BE2C (cell line): ENCODE measurements at regions not wholly inside any gene's neighbourhood (a gene's known extent, or its start where the extent isn't known, plus 50 kb on each side); places are given as distances from the start of the nearest gene placed in this dataset.

Experiments used
- DNase-seq: peaks from one replicate; pipeline ENCODE4 v3.0.0-alpha.2; 2020
- H3K27me3 ChIP-seq: fragments of 250-450 bp; sonication (Bioruptor Pico); 2 replicates; pipeline ENCODE4 v1.5.1; 2020; ENCODE audit warnings: mild to moderate bottlenecking
- H3K36me3 ChIP-seq: fragments of 250-450 bp; sonication (Bioruptor Pico); 2 replicates; pipeline ENCODE4 v1.5.1; 2020; ENCODE audit warnings: mild to moderate bottlenecking
- H3K4me1 ChIP-seq: fragments of 250-450 bp; sonication (Bioruptor Pico); 2 replicates; pipeline ENCODE4 v1.5.1; 2020
- H3K4me3 ChIP-seq: 2 replicates; pipeline ENCODE4 v1.5.1; 2011; ENCODE audit warnings: low read depth, low read length
- H3K9me3 ChIP-seq: fragments of 250-450 bp; sonication (Bioruptor Pico); 2 replicates; pipeline ENCODE4 v1.5.1; 2020
- CTCF ChIP-seq: IDR thresholded peaks from 2 replicates; pipeline ENCODE4 v1.5.1; 2012; ENCODE audit warnings: mild to moderate bottlenecking, low read depth, low read length

- no peak for DNase-seq
These were observed 164.0 kb upstream of the ZNF507 start for GRCh38 chr19:32181216-32181920.

GRCh38 chr19:32186542-32187330, 158.7 kb upstream of the ZNF507 start:
- TF ChIP-seq CTCF = no peak
- H3K4me3 ChIP-seq = no peak overlapping the region
- H3K36me3 ChIP-seq = no peaks in the 10 kb centered on the region
- H3K27me3 ChIP-seq = no peaks in the 10 kb centered on the region
- DNase-seq = no peak
- H3K4me1 ChIP-seq = no peaks in the 10 kb centered on the region
- no peaks in the 10 kb centered on the region for H3K9me3 ChIP-seq

More at GRCh38 chr19:32181216-32181920, 164.0 kb upstream of the ZNF507 start:
- TF ChIP-seq CTCF = no peak
- Histone ChIP-seq H3K27me3 (no peaks in the 10 kb centered on the region), H3K4me1 (no peaks in the 10 kb centered on the region), H3K36me3 (no peaks in the 10 kb centered on the region), H3K9me3 (no peaks in the 10 kb centered on the region), H3K4me3 (no peak overlapping the region)

- Histone ChIP-seq H3K36me3 (no peaks in the 10 kb centered on the region), H3K27me3 (no peaks in the 10 kb centered on the region), H3K9me3 (no peaks in the 10 kb centered on the region), H3K4me1 (no peaks in the 10 kb centered on the region), H3K4me3 (no peak overlapping the region)
- no peak for DNase-seq
- no peak for TF ChIP-seq CTCF
These were observed 156.5 kb upstream of the ZNF507 start for GRCh38 chr19:32188921-32189320.

- H3K4me3 ChIP-seq = no peak overlapping the region
- H3K27me3 ChIP-seq = no peaks in the 10 kb centered on the region
- no peaks in the 10 kb centered on the region for H3K36me3 ChIP-seq
- no peaks in the 10 kb centered on the region for H3K4me1 ChIP-seq
- DNase-seq = no peak
- TF ChIP-seq CTCF = no peak
- no peaks in the 10 kb centered on the region for H3K9me3 ChIP-seq
These were observed 155.3 kb upstream of the ZNF507 start for GRCh38 chr19:32189956-32190706.

- TF ChIP-seq CTCF = no peak
- no peaks in the 10 kb centered on the region for H3K36me3 ChIP-seq
- H3K4me3 ChIP-seq = no peak overlapping the region
- H3K27me3 ChIP-seq = no peaks in the 10 kb centered on the region
- H3K4me1 ChIP-seq = no peaks in the 10 kb centered on the region
- no peaks in the 10 kb centered on the region for H3K9me3 ChIP-seq
- DNase-seq = no peak
These were observed 153.5 kb upstream of the ZNF507 start for GRCh38 chr19:32191921-32192320.
